M059J (cell line): ENCODE measurements at regions not wholly inside any gene's neighbourhood (a gene's known extent, or its start where the extent isn't known, plus 50 kb on each side); places are given as distances from the start of the nearest gene placed in this dataset.
A peak's percentile ranks its signal among the peaks of the same experiment; 100 is the strongest.
"Not testable (repeated sequence)": the region's sequence is repeated elsewhere in the genome, so short reads cannot be mapped to it uniquely, and the experiment has no call there.

ENCODE experiments used
- DNase-seq: peaks from one replicate; pipeline ENCODE4 v3.0.0-alpha.2; 2012; ENCODE audit warnings: low read depth

- no peak for DNase-seq
These were observed 241.5 kb downstream of the SATB2 start for GRCh38 chr2:199216253-199216652.

GRCh38 chr2:199207011-199207410 lies 250.7 kb downstream of the SATB2 start:
- no peak for DNase-seq

- DNase-seq: no peak
These were observed 251.2 kb downstream of the SATB2 start for GRCh38 chr2:199206536-199206935.

GRCh38 chr2:199202964-199203363 lies 254.8 kb downstream of the SATB2 start:
- DNase-seq: no peak

GRCh38 chr2:199201539-199201938 lies 256.2 kb downstream of the SATB2 start:
- no peak for DNase-seq

- no peak for DNase-seq
These were observed 257.9 kb downstream of the SATB2 start for GRCh38 chr2:199199797-199200196.

- peak; percentile 27 for DNase-seq
These were observed 260.3 kb downstream of the SATB2 start for GRCh38 chr2:199197448-199197847.

- no peak for DNase-seq
These were observed 261.1 kb downstream of the SATB2 start for GRCh38 chr2:199196686-199197085.

- DNase-seq: no peak
These were observed 261.7 kb downstream of the SATB2 start for GRCh38 chr2:199195927-199196502.

GRCh38 chr2:199191461-199191860 lies 266.3 kb downstream of the SATB2 start:
- DNase-seq: no peak

GRCh38 chr2:199189229-199189628 lies 268.5 kb downstream of the SATB2 start:
- DNase-seq: no peak

- no peak for DNase-seq
These were observed 271.4 kb downstream of the SATB2 start for GRCh38 chr2:199186301-199186751.

- DNase-seq: not testable (repeated sequence)
These were observed 272.6 kb downstream of the SATB2 start for GRCh38 chr2:199185174-199185573.

- DNase-seq: no peak
These were observed 293.9 kb downstream of the SATB2 start for GRCh38 chr2:199163613-199164458.

- peak; percentile 89 for DNase-seq
These were observed 296.9 kb downstream of the SATB2 start for GRCh38 chr2:199160677-199161465.

GRCh38 chr2:199160081-199160480 lies 297.7 kb downstream of the SATB2 start:
- peak; percentile 19 for DNase-seq

GRCh38 chr2:199148076-199148845 lies 309.5 kb downstream of the SATB2 start:
- peak; percentile 17 for DNase-seq

- no peak for DNase-seq
These were observed 310.5 kb downstream of the SATB2 start for GRCh38 chr2:199147216-199147615.

- DNase-seq: no peak
These were observed 313.2 kb downstream of the SATB2 start for GRCh38 chr2:199144546-199144945.

- peak; percentile 26 for DNase-seq
These were observed 313.7 kb downstream of the SATB2 start for GRCh38 chr2:199144036-199144435.

- peak; percentile 85 for DNase-seq
These were observed 321.1 kb downstream of the SATB2 start for GRCh38 chr2:199136681-199137080.

GRCh38 chr2:199136242-199136641 lies 321.5 kb downstream of the SATB2 start:
- peak; percentile 63 for DNase-seq
